ENCODE measurements at regions not wholly inside any gene's neighbourhood (a gene's known extent, or its start where the extent isn't known, plus 50 kb on each side); places are given as distances from the start of the nearest gene placed in this dataset.

DNA sequence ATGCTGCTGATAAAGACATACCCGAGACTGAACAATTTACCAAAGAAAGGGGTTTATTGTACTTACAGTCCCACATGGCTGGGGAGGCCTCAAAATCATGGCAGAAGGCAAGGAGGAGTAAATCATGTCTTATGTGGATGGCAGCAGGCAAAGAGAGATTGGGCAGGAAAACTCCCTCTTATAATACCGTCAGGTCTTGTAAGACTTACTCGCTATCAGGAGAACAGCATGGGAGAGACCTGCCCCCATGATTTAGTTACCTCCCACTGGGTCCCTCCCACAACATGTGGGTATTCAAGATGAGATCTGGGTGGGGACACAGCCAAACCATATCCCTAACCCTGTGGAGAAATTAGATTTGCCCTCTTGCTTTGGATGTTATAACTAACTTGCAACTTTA lies 1068.0 kb upstream of the ZEB2 start:
- no peaks in the 10 kb centered on the region for H3K36me3 ChIP-seq (ENCODE audit: low read depth, low read length)
- H3K4me1 ChIP-seq (ENCODE audit: insufficient read depth, low read length) = peaks cover 10% of the 10 kb centered on the region
- DNase-seq = no peak
- no peaks in the 10 kb centered on the region for H3K79me2 ChIP-seq (ENCODE audit: low read length)
- CTCF ChIA-PET = interaction anchor here (0.5 kb wide), 1 partner anchor 1370 kb away, joined by 4 read pairs; no protein-coding TSS in a partner anchor
- intact Hi-C loops (cut with micrococcal nuclease) = no loop called here
- H3F3A ChIP-seq (ENCODE audit: low read length, unreplicated experiment) = no peaks in the 10 kb centered on the region
- BruUV-seq (replicated peaks) = no TSS peak
- no peaks in the 10 kb centered on the region for H3K27me3 ChIP-seq (ENCODE audit: low read length)
- ATAC-seq = no peak
- no peak overlapping the region for H3K9ac ChIP-seq (ENCODE audit: low read length)
- H3K27ac ChIP-seq (ENCODE audit: low read length) = no peak overlapping the region
- H3K9me3 ChIP-seq (ENCODE audit: low read length) = 0 out of 2 replicates have a peak, but pooled peaks cover 4% of the 10 kb centered on the region
- no peaks in the 10 kb centered on the region for H4K20me1 ChIP-seq (ENCODE audit: low read length)
- no peak overlapping the region for H3K4me2 ChIP-seq (ENCODE audit: low read length)
- TF ChIP-seq, protein P1, sequence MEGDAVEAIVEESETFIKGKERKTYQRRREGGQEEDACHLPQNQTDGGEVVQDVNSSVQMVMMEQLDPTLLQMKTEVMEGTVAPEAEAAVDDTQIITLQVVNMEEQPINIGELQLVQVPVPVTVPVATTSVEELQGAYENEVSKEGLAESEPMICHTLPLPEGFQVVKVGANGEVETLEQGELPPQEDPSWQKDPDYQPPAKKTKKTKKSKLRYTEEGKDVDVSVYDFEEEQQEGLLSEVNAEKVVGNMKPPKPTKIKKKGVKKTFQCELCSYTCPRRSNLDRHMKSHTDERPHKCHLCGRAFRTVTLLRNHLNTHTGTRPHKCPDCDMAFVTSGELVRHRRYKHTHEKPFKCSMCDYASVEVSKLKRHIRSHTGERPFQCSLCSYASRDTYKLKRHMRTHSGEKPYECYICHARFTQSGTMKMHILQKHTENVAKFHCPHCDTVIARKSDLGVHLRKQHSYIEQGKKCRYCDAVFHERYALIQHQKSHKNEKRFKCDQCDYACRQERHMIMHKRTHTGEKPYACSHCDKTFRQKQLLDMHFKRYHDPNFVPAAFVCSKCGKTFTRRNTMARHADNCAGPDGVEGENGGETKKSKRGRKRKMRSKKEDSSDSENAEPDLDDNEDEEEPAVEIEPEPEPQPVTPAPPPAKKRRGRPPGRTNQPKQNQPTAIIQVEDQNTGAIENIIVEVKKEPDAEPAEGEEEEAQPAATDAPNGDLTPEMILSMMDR (conservative IDR thresholded peaks at IDR 0.05; ENCODE audit: low read depth, low read length) = no peak
- TF ChIP-seq EZH2phosphoT487 (IDR thresholded peaks at IDR 0.05; ENCODE audit: borderline replicate concordance, low read length) = no peak
- no peak for TF ChIP-seq EZH2 (IDR thresholded peaks at IDR 0.05; ENCODE audit: low read length, unreplicated experiment)
- H3K9me2 ChIP-seq (replicated peaks; ENCODE audit: low read length) = no peaks in the 10 kb centered on the region
- POLR2A ChIA-PET (ENCODE audit: unreplicated experiment) = no interaction called here
- no peak overlapping the region for H2AFZ ChIP-seq (ENCODE audit: low read length)
- H3K4me3 ChIP-seq (ENCODE audit: low read length) = no peak overlapping the region

DNA sequence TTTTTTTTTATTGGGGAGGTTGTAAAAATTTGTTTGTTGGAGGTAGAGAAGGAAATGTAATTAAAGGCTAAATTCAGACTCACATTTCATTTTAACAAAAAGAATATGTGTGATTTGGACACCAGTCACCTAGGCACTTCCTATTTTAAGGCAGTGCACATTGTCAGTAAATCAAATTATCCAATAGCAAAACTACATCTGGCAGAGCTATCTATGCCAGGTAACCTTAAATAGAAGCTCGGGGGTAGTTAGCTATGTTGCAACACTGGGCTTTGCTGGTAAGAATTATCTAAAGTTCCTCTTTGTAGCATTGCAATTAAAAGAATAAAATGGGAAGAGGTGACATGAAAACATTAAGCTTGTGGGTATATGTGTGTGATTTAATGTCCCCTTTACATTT lies 1064.4 kb upstream of the ZEB2 start:
- no peak for DNase-seq
- H3K4me2 ChIP-seq (ENCODE audit: low read length) = no peak overlapping the region
- ATAC-seq = no peak
- intact Hi-C loops (cut with micrococcal nuclease) = no loop called here
- H3K9me3 ChIP-seq (ENCODE audit: low read length) = no peaks in the 10 kb centered on the region
- no peaks in the 10 kb centered on the region for H3F3A ChIP-seq (ENCODE audit: low read length, unreplicated experiment)
- no TSS peak for BruUV-seq (replicated peaks)
- no peak overlapping the region for H3K4me3 ChIP-seq (ENCODE audit: low read length)
- no peak for TF ChIP-seq EZH2 (IDR thresholded peaks at IDR 0.05; ENCODE audit: low read length, unreplicated experiment)
- TF ChIP-seq, protein P1 (conservative IDR thresholded peaks at IDR 0.05; ENCODE audit: low read depth, low read length) = no peak
- H3K9me2 ChIP-seq (replicated peaks; ENCODE audit: low read length) = no peaks in the 10 kb centered on the region
- no peak overlapping the region for H3K9ac ChIP-seq (ENCODE audit: low read length)
- no peaks in the 10 kb centered on the region for H3K27me3 ChIP-seq (ENCODE audit: low read length)
- H4K20me1 ChIP-seq (ENCODE audit: low read length) = no peaks in the 10 kb centered on the region
- 0 out of 2 replicates have a peak, but pooled peaks cover 4% of the 10 kb centered on the region for H3K4me1 ChIP-seq (ENCODE audit: insufficient read depth, low read length)
- H3K79me2 ChIP-seq (ENCODE audit: low read length) = no peaks in the 10 kb centered on the region
- no peaks in the 10 kb centered on the region for H3K36me3 ChIP-seq (ENCODE audit: low read depth, low read length)
- no peak overlapping the region for H2AFZ ChIP-seq (ENCODE audit: low read length)
- no peak overlapping the region for H3K27ac ChIP-seq (ENCODE audit: low read length)
- ChIA-PET CTCF (no interaction called here), POLR2A (ENCODE audit: unreplicated experiment) (interaction anchor here (0.6 kb wide), 1 partner anchor 15 kb away, joined by 22 read pairs; no protein-coding TSS in a partner anchor)

DNA sequence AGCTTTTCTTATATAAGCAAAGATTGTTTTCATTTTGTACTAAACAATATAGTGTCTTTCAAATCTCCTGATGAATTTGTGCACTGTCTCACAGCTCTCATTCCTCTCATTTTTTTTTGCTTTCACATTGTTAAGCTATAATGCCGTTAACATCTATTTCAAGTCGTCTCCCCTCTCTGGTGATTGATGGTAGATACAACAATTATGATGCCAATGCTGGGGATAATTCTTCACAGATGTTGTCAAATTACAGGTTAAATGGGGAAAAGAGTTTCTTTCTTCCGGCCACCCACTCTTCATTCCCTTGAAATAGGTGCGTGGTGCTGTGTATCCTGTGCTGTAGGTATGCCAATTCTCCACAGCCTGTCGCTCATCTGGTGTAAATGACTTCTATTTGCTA lies 1053.7 kb upstream of the ZEB2 start:
- Histone ChIP-seq H3K27me3 (ENCODE audit: low read length) (no peaks in the 10 kb centered on the region), H3K9me2 (replicated peaks; ENCODE audit: low read length) (no peaks in the 10 kb centered on the region), H3K4me3 (ENCODE audit: low read length) (no peak overlapping the region), H3K4me1 (ENCODE audit: insufficient read depth, low read length) (peaks cover 10% of the 10 kb centered on the region; the same call in 1 of the 2 replicates), H3F3A (ENCODE audit: low read length, unreplicated experiment) (no peaks in the 10 kb centered on the region), H4K20me1 (ENCODE audit: low read length) (no peaks in the 10 kb centered on the region), H3K79me2 (ENCODE audit: low read length) (no peaks in the 10 kb centered on the region), H3K9ac (ENCODE audit: low read length) (no peak overlapping the region), H3K9me3 (ENCODE audit: low read length) (no peaks in the 10 kb centered on the region), H2AFZ (ENCODE audit: low read length) (no peak overlapping the region), H3K4me2 (ENCODE audit: low read length) (no peak overlapping the region), H3K27ac (ENCODE audit: low read length) (no peak overlapping the region), H3K36me3 (ENCODE audit: low read depth, low read length) (no peaks in the 10 kb centered on the region)
- DNase-seq (no peak), ATAC-seq (no peak)
- POLR2A ChIA-PET (ENCODE audit: unreplicated experiment) = no interaction called here
- no TSS peak for BruUV-seq (replicated peaks)
- intact Hi-C loops (cut with micrococcal nuclease) = no loop called here
- CTCF ChIA-PET = no interaction called here
- TF ChIP-seq EZH2phosphoT487 (IDR thresholded peaks at IDR 0.05; ENCODE audit: borderline replicate concordance, low read length) = no peak
- no peak for TF ChIP-seq EZH2 (IDR thresholded peaks at IDR 0.05; ENCODE audit: low read length, unreplicated experiment)
- TF ChIP-seq, protein P1 (conservative IDR thresholded peaks at IDR 0.05; ENCODE audit: low read depth, low read length) = no peak

Measured in PC-3 (cell line).